Activated CD8-positive, alpha-beta memory T cell treated with anti-CD3 and anti-CD28 coated beads, Interleukin-2, amount 10 ng/mL, durations not matched to agents 7 days and 5 days (primary cell): ENCODE measurements at regions not wholly inside any gene's neighbourhood (a gene's known extent, or its start where the extent isn't known, plus 50 kb on each side); places are given as distances from the start of the nearest gene placed in this dataset.

ENCODE experiments used
- ATAC-seq: fragments of 150-1000 bp; cut with Tn5 transposase; one replicate; pipeline ENCODE4 v1.10.0; 2021; ENCODE audit warnings: moderate library complexity
- CTCF ChIA-PET: fragments of 350-600 bp; sonication (Branson Sonifier 250); formaldehyde crosslinking; loops from one replicate; lab custom pipeline; 2021; ENCODE audit warnings: antibody characterized with exemption; lab: Charles Lee
- DNase-seq: peaks from one replicate; pipeline ENCODE4 v3.0.0-alpha.2; 2020
- H3K27ac Mint-ChIP-seq: one replicate; pipeline ENCODE4 v1.8.0; 2021; ENCODE audit warnings: mild to moderate bottlenecking, mixed read lengths
- H3K27me3 Mint-ChIP-seq: one replicate; pipeline ENCODE4 v1.8.0; 2021; ENCODE audit warnings: mixed read lengths
- H3K36me3 Mint-ChIP-seq: one replicate; pipeline ENCODE4 v1.8.0; 2021; ENCODE audit warnings: mild to moderate bottlenecking, mixed read lengths
- H3K4me1 Mint-ChIP-seq: one replicate; pipeline ENCODE4 v1.8.0; 2021; ENCODE audit warnings: mixed read lengths
- H3K4me3 Mint-ChIP-seq: one replicate; pipeline ENCODE4 v1.8.0; 2021; ENCODE audit warnings: mild to moderate bottlenecking, moderate library complexity, mixed read lengths
- H3K9me3 Mint-ChIP-seq: one replicate; pipeline ENCODE4 v1.8.0; 2022; ENCODE audit warnings: low read depth, mixed read lengths

DNA sequence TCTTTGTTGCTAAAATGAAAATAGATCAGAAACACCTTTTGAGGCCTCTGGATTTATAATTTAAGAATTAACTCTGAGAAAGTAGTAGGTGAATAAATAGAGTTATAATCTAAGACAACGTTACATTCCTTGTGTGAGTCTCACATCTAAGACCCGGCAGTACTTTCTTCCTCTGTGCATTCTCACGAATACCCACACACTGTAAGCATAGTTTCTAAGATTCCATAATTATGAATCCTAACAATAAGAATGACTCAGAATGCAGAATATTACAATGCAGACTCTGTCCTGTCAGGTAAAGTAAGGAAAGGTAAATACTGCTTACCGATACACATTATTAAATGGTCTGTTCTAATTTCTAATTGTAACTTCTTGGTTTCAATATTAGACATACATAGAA lies 257.7 kb upstream of the CNTN6 start:
- H3K4me3 Mint-ChIP-seq = no peak overlapping the region
- H3K9me3 Mint-ChIP-seq = peaks cover 11% of the 10 kb centered on the region
- CTCF ChIA-PET = no interaction called here
- H3K27me3 Mint-ChIP-seq = no peaks in the 10 kb centered on the region
- H3K36me3 Mint-ChIP-seq = no peaks in the 10 kb centered on the region
- no peak overlapping the region for H3K27ac Mint-ChIP-seq
- no peak for DNase-seq
- ATAC-seq = no peak
- H3K4me1 Mint-ChIP-seq = no peaks in the 10 kb centered on the region

DNA sequence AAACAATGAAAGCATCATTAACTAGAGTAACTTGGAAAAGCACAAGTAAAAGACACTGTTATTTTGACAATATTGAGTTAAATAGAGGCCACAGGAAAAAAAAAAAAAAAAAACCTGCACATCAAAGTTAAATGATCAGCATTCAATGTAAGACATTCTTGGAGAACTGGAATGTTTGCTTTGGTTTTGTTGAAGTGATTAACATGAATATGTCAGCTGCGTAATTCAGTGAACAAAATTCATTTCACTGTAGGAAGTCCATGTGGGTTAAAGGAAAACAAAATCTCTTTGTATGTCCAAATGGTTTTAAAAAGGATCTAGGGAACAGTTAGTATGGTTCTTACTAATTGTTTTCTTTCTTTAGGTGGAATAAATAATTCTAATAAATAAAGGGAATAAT lies 252.8 kb upstream of the CNTN6 start:
- Mint-ChIP-seq H3K27me3 (no peaks in the 10 kb centered on the region), H3K4me1 (no peaks in the 10 kb centered on the region), H3K4me3 (no peak overlapping the region), H3K36me3 (no peaks in the 10 kb centered on the region), H3K9me3 (peaks cover 3% of the 10 kb centered on the region), H3K27ac (no peak overlapping the region)
- ATAC-seq (no peak), DNase-seq (no peak)
- CTCF ChIA-PET = no interaction called here

DNA sequence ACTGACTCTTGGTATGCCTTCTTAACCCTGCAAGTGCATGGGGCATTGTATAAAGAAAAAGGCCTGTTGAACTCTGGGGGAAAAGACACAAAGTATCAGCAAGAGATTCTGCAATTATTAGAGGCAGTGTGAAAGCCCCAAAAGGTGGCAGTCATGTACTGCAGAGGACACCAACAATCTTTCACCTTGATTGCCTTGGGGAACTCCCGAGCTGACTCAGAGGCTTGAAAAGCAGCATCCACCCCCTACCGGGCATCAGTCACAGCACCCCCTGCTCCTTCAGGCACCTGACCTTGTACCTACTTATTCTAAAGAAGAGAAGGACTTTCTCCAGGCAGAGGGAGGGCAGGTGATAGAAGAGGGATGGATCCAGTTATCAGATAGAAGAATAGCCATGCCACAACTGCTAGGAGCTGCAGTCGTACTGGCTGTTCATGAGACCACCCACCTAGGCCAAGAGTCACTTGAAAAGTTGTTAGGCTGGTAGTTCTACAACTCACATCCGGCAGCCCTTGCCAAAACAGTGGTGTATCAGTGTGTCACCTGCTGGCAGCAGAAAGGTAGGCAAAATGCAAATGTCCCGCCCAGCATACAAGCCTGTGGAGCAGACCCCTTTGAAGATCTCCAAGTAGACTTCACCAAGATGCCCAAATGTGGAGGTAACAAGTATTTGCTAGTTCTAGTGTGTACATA lies 241.6 kb upstream of the CNTN6 start:
- CTCF ChIA-PET = no interaction called here
- Mint-ChIP-seq H3K4me1 (no peaks in the 10 kb centered on the region), H3K9me3 (peaks cover 5% of the 10 kb centered on the region), H3K4me3 (no peak overlapping the region), H3K27ac (no peak overlapping the region), H3K27me3 (no peaks in the 10 kb centered on the region), H3K36me3 (no peaks in the 10 kb centered on the region)
- no peak for ATAC-seq
- DNase-seq = no peak

DNA sequence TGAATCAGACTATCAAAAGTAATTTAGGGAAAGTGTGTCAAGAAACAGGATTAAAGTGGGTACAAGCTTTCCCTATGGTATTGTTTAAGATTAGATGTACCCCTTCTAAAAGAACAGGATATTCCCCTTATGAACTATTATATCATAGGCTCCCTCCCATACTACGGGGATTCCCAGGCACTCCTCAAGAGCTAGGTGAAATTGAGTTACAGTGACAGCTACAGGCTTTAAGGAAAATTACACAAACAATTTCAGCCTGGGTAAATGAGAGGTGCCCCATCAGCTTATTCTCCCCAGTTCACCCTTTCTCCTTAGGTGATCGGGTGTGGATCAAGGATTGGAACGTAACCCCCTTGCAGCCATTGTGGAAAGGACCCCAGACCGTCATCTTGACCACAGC lies 240.8 kb upstream of the CNTN6 start:
- H3K9me3 Mint-ChIP-seq = peaks cover 6% of the 10 kb centered on the region
- no peak for DNase-seq
- H3K27me3 Mint-ChIP-seq = no peaks in the 10 kb centered on the region
- H3K4me3 Mint-ChIP-seq = no peak overlapping the region
- CTCF ChIA-PET = no interaction called here
- no peak overlapping the region for H3K27ac Mint-ChIP-seq
- ATAC-seq = no peak
- H3K36me3 Mint-ChIP-seq = no peaks in the 10 kb centered on the region
- H3K4me1 Mint-ChIP-seq = no peaks in the 10 kb centered on the region

DNA sequence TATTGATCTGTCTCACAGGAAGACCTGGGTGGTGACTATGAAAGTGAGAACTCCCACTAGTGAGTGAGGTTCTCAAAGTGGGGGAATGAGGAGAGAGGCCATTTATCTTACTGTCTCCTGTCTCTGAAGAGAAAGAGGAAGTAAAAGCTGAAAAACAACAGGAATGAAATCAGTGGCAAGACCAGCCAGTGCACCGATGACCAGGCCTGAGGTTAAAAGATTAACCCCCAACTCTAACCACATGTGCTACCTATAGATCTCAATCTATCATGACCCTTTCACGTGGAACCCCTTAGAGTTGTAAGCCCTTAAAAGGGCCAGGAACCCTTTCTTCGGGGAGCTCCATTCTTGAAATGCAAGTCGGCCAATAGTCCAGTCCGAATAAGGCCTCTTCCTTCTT lies 239.3 kb upstream of the CNTN6 start:
- DNase-seq = no peak
- Mint-ChIP-seq H3K27me3 (no peaks in the 10 kb centered on the region), H3K4me3 (no peak overlapping the region), H3K4me1 (no peaks in the 10 kb centered on the region), H3K9me3 (peaks cover 4% of the 10 kb centered on the region), H3K36me3 (no peaks in the 10 kb centered on the region), H3K27ac (no peak overlapping the region)
- no peak for ATAC-seq
- CTCF ChIA-PET = no interaction called here

DNA sequence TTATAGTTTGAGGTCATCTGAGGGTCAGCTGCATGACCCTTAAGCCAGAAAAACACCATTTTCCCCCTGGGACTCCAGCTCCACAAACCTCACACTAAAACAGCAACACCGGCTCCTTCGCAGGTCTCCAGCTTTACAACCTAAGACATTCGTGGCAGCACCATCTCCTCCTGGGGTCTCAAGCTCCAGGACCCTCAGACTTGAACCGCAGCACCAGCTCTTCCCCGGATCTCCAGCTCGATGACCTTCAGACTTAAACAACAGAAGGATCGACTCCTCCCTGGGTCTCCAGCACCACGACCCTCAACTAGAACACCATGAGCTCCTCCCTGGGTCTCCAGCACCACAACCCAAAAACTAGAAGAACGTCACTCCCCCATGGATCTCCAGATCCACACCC lies 233.7 kb upstream of the CNTN6 start:
- Mint-ChIP-seq H3K4me3 (no peak overlapping the region), H3K9me3 (peaks cover 5% of the 10 kb centered on the region), H3K27ac (no peak overlapping the region), H3K27me3 (no peaks in the 10 kb centered on the region), H3K4me1 (peaks cover 7% of the 10 kb centered on the region), H3K36me3 (no peaks in the 10 kb centered on the region)
- CTCF ChIA-PET = no interaction called here
- DNase-seq (no peak), ATAC-seq (no peak)

DNA sequence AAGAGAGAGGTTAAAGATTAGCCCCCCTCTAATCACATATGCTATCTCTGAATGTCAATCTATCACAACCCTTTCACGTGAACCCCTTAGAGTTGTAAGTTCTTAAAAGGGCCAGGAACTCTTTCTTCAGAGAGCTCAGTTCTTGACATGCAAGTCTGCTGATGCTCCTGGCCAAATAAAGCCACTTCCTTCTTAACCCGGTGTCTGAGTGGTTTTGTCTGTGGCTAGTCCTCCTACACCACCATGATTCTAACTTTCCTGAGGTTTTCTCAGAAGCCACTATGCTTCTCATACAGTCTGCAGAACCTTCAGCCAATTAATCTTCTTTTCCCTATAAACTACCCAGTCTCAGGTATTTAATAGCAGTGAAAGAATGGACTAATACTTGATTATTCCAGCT lies 231.1 kb upstream of the CNTN6 start:
- no peaks in the 10 kb centered on the region for H3K27me3 Mint-ChIP-seq
- CTCF ChIA-PET = no interaction called here
- no peak for ATAC-seq
- no peak for DNase-seq
- H3K27ac Mint-ChIP-seq = no peak overlapping the region
- H3K4me1 Mint-ChIP-seq = peaks cover 7% of the 10 kb centered on the region
- H3K4me3 Mint-ChIP-seq = no peak overlapping the region
- H3K9me3 Mint-ChIP-seq = peaks cover 2% of the 10 kb centered on the region
- no peaks in the 10 kb centered on the region for H3K36me3 Mint-ChIP-seq

DNA sequence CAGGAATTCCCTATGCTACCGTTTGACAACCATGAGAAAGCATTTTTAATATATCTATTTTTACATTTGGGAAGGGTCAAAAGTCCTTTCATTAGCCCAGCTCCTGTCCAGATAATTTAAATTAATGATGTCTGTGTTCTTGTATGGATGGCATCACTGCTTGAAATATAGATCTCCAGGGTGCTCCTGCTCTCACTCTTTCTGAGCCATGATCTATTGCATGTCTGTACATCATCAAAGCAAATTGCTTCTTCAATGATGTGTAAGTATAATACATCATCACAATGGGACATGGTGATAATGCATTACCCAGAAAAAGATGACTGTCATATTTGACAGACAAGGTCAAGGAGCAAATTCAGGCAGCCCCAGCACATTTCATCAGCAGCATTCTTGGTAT lies 223.6 kb upstream of the CNTN6 start:
- DNase-seq (no peak), ATAC-seq (no peak)
- CTCF ChIA-PET = no interaction called here
- Mint-ChIP-seq H3K4me1 (no peaks in the 10 kb centered on the region), H3K27ac (no peak overlapping the region), H3K4me3 (no peak overlapping the region), H3K27me3 (no peaks in the 10 kb centered on the region), H3K36me3 (no peaks in the 10 kb centered on the region), H3K9me3 (peaks cover 3% of the 10 kb centered on the region)

DNA sequence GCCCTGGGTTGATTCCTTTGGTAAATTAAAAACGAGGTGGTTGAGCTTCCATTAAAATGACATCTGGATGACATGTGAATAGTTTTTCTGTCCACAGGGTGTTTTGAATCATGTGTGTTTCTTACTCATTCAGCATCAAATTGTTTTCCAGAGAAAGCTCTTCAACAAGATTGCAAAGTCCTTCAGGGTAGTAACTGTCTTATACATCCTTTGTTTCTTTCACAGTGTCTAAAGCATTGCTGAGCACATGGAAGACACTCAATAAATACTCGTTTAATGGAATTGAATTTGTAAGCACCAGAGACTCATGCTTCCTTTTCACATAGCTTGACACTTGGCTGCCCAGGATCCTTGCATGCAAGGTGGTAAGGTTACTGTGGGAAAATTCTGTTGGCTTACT lies 223.1 kb upstream of the CNTN6 start:
- Mint-ChIP-seq H3K36me3 (no peaks in the 10 kb centered on the region), H3K4me3 (no peak overlapping the region), H3K27me3 (no peaks in the 10 kb centered on the region), H3K27ac (no peak overlapping the region), H3K4me1 (no peaks in the 10 kb centered on the region), H3K9me3 (peaks cover 3% of the 10 kb centered on the region)
- CTCF ChIA-PET = no interaction called here
- DNase-seq (no peak), ATAC-seq (no peak)

DNA sequence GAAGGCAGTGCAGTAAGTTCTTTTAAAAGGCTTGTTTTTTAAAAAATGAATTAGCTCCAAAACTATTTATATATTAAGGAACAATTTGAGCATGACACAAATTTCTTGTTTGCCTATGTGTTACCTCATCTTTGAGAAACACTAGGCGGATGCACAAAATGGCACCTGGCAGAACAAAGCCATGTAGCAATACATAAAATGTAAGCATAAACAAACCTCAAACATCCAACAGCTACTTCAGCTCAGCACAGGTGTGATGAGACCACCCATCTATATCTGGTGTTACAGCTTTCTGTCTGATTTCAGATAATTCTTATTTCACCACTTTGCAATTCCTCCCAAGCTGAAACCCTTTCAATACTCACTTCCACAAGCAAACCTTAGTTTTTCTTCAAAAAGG lies 221.2 kb upstream of the CNTN6 start:
- ATAC-seq = no peak
- CTCF ChIA-PET = no interaction called here

DNA sequence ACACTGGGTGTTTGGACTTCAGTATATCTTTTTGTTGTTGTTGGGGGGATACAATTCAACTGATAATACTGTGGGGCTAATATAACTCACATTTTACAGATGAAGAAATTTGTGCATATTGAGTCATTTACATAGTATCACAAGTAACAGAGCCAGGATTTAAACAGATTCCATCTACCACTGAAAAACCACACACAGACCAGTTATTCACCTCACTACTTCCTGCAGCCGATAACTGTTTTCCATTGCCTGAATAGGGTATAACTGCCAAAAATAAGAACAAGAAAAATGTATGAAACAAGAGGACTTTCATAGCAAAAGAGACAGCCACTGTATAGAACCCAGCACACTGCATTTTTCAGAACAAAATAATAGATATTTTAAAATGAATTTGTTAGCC lies 215.8 kb upstream of the CNTN6 start:
- H3K4me1 Mint-ChIP-seq = peaks cover 5% of the 10 kb centered on the region
- no peak overlapping the region for H3K4me3 Mint-ChIP-seq
- no peak overlapping the region for H3K27ac Mint-ChIP-seq
- H3K36me3 Mint-ChIP-seq = no peaks in the 10 kb centered on the region
- H3K27me3 Mint-ChIP-seq = no peaks in the 10 kb centered on the region
- ATAC-seq (no peak), DNase-seq (no peak)
- CTCF ChIA-PET = no interaction called here
- peaks cover 6% of the 10 kb centered on the region for H3K9me3 Mint-ChIP-seq

More for the DNA sequence above, 221.2 kb upstream of the CNTN6 start:
- Mint-ChIP-seq H3K27ac (no peak overlapping the region), H3K27me3 (no peaks in the 10 kb centered on the region), H3K4me1 (peaks cover under 1% of the 10 kb centered on the region), H3K4me3 (no peak overlapping the region), H3K9me3 (peaks cover 7% of the 10 kb centered on the region), H3K36me3 (no peaks in the 10 kb centered on the region)
- DNase-seq = no peak

DNA sequence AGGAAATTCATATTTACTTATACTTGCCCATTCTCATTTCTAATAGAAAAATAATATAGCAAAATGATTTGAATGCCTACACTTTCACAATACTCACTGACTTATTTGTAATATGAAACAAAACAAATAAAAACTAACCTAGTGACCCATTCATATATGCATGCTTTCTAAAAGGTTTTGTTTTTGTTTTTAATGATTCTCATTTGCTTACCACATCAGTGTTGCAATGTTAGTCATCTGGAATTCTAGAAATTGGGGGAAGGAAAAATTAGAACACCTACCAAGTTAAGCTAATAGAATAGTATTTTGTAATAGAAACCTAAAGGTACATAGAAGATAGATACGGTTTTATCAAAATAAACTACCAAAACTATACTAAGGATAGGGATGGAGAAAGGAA lies 214.1 kb upstream of the CNTN6 start:
- ATAC-seq (no peak), DNase-seq (no peak)
- Mint-ChIP-seq H3K4me1 (peaks cover 5% of the 10 kb centered on the region), H3K27ac (no peak overlapping the region), H3K36me3 (no peaks in the 10 kb centered on the region), H3K4me3 (no peak overlapping the region), H3K27me3 (no peaks in the 10 kb centered on the region), H3K9me3 (peaks cover 10% of the 10 kb centered on the region)
- CTCF ChIA-PET = no interaction called here

DNA sequence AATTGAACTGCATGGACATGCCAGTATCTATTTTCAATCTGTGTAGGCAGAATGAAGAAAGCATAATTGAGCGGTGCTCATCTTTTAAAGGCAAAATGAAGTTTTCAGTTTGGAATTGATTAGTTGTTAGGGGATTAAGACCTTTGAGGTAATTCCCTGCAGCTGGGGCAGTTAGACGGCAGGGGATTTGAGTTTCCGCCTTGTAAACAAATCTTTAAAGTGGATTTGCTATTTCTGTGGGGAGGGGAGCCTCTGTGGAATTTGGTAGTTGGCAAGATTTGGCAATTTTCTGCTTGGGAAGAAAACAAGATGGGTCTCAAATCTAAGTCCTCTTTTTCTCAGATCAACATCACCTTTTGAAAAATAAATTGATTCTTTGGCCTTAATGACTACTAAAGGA lies 212.5 kb upstream of the CNTN6 start:
- H3K4me1 Mint-ChIP-seq = peaks cover 5% of the 10 kb centered on the region
- H3K9me3 Mint-ChIP-seq = peaks cover 8% of the 10 kb centered on the region
- no peak for ATAC-seq
- no peaks in the 10 kb centered on the region for H3K27me3 Mint-ChIP-seq
- CTCF ChIA-PET = no interaction called here
- DNase-seq = no peak
- H3K36me3 Mint-ChIP-seq = no peaks in the 10 kb centered on the region
- no peak overlapping the region for H3K27ac Mint-ChIP-seq
- no peak overlapping the region for H3K4me3 Mint-ChIP-seq

DNA sequence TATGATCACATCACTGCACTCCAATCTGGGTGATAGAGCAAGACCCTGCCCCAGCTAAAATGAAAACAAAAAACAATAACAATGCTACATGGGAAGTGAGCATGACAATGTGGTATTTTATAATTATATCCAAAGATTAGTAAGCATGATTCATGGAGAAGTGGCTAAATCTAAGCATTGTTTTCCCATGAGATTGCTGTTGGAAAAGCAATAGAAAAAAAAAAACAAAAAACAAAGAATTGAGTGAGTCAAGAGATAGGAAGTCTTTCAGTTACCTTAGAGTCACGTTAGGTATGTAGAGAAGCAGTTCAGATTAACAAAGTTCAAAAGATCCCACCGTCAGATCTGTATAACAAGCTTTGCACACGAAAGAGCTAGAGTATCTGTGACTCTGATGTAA lies 210.3 kb upstream of the CNTN6 start:
- peaks cover 10% of the 10 kb centered on the region for H3K9me3 Mint-ChIP-seq
- no peak for ATAC-seq
- no peaks in the 10 kb centered on the region for H3K27me3 Mint-ChIP-seq
- CTCF ChIA-PET = no interaction called here
- no peak overlapping the region for H3K27ac Mint-ChIP-seq
- H3K4me3 Mint-ChIP-seq = no peak overlapping the region
- H3K4me1 Mint-ChIP-seq = no peaks in the 10 kb centered on the region
- no peak for DNase-seq
- H3K36me3 Mint-ChIP-seq = no peaks in the 10 kb centered on the region
